NCI-H2227 treated with DMSO at 0.1 percent for 48 hours (cell line): ENCODE measurements at regions not wholly inside any gene's neighbourhood (a gene's known extent, or its start where the extent isn't known, plus 50 kb on each side); places are given as distances from the start of the nearest gene placed in this dataset.
A peak's percentile ranks its signal among the peaks of the same experiment; 100 is the strongest.
"Not testable (repeated sequence)": the region's sequence is repeated elsewhere in the genome, so short reads cannot be mapped to it uniquely, and the experiment has no call there.

Source experiments
- DNase-seq: peaks from one replicate; lab custom pipeline; 2025; lab: John Stamatoyannopoulos, UW

DNA sequence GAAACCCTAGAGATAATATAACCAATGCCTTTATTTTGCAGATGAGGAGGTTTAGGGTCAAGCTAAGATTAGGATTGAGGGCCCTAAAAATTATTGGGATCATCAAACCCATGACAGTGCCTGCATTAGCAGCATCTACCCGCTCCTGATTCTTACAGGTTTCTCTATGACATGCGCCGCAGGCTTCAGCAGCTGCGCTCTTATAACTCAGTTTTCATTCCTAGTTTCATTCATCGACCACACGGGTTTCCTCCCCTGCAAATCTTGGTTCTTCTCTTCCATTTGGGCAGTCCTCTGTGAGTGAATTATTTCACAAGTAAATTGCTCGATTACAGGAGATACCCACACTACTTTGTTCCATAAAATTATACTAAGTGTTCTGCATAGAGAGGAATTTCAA lies 137.2 kb downstream of the SLC24A2 start:
- no peak for DNase-seq

DNA sequence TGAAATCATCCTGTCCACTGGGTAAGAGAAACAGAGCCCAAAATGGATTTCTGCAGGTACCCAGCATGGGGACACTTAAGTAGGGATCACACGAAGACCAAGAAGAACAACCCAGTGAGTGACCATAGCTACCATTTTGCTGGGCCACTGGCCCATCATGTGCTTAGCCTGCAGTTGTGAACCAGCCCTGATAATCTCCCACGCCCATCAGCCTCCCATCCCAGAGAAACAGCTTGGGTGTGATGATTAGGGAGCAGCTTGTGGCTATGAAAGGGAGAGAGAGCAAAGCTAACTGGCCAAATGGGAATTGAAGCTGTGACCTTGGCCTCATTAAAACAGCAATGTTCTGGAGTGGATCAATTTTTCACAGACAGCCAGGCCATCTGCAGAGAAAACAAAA lies 138.5 kb downstream of the SLC24A2 start:
- peak; percentile 40 for DNase-seq

DNA sequence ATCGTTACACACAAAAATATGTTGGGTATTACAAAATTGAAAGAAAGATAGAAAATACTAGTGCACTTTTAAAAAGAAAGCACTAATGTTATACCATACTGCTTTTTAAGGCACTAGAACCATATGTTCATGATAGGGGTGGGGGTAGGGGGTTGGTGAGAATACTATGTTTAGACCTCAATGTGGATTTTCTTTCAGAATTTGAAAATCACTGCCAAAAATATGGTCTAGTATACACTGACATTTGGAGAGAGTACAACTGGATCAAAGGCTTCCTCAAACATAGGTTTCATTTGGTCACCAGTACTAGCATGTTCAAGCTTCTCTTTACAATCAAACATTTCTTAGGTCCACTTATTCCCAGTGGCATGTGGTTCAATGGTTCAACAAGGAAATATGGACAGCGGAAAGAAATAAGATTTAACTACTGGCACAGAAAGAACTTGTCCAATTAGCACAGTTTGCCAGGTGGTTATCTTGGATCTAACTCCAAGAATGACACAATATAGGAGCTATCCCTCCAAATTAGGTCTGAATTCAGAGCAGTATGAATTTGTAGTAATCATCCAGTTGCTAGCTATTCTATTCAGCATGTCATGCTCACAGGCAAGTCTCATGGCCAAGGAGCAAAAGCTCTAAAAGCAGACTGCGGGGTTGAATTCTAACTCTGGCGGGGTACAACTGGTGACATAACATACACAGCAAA lies 139.3 kb downstream of the SLC24A2 start:
- no peak for DNase-seq

DNA sequence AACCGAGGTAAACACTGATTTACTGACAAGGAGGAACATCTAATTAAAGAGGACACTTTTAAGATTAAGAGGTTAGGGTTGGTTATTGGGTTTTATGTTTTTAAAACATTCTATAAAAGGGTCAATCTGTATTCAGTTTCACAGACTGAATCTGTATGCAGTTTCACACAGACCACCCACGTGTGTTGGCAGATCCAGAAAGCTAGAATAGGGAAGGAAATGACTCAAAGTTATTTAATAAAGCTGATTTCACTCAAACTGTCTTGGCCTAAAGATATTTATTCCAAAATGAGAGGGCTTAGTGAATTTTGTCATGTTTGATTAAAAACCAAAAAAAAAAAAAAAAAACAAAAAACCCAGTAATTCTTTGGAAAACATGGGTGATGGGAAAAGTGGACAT lies 140.2 kb downstream of the SLC24A2 start:
- no peak for DNase-seq

DNA sequence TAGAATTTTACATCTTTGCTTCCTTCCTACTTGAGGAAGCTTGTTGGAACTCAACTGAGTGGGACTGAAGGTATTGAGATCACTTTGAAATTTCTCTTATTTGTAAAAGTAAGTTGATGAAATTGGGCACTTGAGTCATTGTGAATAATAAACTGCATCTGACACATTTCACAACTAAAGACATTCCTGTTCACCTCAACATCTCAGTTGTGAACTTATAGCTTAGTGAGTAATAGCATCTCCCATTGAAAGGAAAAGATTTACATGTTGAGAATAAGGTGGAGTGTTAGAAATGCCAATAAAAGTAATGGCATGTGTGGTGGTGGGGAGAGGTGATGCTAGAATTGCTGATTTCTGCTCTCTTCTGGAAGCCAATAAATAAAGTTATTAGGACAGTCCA lies 145.0 kb downstream of the SLC24A2 start:
- no peak for DNase-seq

DNA sequence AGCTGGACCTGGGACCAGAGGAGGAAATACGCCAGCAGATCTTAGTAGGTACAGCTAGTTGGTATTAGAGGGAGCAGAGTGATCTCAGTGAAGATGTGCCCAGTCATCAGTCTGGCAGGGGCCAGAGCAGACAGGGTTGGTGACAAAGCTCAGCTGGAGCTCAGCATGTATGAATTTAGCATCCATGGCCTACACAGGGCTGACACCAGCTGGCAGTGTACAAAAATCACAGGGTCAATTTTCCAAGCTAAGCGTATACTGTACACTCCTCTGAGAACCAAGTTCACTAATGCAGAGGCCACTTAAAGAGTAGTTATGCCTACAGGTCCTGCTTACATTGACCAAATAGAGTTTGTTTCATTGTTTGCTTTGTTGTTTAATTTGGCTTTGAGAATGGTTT lies 146.6 kb downstream of the SLC24A2 start:
- DNase-seq, result no peak

DNA sequence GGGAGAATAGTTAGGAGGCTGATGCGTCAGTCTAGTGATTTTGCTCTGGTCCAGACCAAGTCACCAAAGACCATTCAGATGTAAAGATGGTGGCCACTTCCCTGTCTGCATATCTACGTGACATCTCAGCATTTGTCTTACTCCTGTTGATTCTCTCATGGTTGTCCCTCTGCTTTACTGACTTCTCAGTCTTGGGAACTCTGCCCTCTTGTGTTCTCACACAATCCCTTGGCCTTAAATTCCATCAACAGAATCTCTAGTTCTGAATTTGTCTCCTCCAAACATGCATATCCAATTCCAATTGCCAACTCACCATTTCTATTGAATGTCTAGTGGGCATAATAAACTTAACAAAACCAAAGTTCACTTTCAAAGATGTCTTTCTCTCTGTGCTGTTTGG lies 147.8 kb downstream of the SLC24A2 start:
- DNase-seq, result no peak

DNA sequence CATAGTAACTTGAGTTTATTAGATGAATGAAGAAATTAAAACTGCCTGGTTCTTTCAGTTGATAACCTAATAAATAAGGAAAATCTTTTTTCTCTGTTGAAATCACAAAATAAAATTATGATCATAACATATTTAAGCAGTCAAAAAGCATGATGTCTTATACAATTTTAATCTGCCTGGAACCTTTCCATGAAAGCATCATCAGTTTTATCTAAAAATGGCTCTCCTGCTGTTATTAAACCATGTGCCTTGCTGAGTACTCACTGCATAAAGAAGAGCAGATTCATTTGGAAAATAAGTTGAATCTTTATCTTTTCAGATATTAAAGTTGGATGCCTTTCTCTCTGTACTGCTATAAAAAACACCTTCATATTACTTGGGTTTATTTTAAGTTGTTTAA lies 148.8 kb downstream of the SLC24A2 start:
- no peak for DNase-seq

DNA sequence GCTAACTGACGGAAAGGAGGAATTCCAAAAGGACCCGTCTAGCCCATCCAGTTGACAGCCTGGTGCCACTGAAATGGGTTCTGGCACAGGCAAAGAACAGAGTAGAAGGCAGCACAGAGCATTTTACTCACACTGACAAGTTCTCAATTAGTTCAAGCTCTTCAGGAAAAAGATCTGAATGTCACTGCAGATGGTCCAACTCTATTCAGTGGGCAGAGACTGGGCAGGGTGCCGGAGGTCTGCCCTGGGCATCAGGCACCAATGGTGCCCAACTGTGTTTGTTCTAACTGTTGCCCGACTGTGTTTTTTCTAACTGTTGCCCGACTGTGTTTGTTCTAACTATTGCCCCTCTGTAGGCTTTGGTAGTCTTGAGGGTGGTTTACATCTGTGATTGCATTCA lies 151.8 kb downstream of the SLC24A2 start:
- no peak for DNase-seq

DNA sequence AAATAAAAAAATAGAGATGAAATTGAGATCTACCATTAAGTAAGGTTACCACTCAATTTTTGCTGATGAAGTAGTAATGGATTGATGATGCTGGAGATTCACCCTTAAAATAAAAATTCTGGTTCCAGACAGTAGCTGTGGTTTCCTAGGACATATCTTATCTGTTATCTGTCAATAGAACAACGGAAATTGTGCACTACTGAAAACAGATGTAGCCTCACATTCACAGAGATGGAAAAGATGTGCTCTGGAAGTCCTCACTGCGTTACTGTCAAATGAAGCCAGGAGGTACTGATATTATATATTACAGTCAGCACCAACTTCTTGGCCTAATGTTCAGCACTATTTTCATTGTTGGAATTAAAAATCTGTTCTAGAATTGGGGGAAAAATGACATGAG lies 154.0 kb downstream of the SLC24A2 start:
- DNase-seq, result no peak

DNA sequence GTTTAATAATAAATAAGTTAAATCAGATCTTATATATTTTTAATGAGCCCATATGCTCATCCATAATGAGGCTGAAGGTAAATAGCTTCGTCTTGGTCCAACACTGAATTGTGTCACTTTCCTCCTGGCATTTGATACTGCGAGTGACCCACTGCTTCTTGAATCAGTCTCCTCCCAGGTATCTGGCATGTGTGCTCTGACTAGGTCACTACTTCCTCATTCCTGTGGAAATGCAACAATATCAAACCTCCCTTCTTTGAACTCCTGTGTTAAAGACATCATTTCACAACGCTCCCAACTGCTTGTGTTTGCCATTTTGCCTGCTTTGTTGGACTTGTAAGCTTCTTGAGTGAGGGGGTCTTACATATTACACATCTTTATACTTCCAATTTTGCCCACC lies 157.7 kb downstream of the SLC24A2 start:
- no peak for DNase-seq

DNA sequence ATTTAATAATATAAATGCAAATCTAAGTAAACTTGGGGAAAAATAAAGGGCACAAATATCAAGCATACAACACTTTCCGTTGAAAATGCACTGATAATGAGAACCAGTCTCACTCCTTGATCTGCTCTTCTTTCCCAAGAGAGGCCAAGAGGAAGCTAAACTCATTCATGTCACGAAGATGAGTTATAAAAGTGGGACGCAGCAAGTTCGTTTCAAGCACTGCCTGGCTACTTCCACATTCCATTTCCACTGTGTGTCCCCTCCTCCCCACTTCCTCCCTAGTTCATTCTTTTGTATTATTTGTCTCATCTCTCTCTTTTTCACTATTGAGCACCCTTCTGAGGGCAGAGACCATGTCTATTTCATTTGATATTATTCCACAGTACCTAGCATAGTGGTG lies 158.1 kb downstream of the SLC24A2 start:
- DNase-seq, result no peak

DNA sequence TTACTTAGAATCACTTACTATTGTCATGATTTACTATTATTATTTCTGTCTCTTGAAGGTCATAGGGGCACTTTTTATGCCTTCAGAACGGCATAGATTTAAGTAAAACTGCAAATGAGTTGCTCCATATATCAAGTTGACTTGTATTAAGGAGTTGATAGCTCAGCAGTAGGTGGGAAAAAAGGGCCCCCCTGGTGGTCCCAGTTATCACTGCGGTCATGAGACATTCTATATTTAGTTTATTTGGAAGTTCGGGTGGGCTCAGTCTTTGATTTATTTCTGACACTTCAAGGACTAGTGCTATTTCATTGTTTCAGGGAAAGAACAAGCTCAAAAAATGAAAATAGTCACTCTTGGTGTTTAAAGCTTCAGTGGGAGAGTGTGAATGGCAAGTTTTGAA lies 159.3 kb downstream of the SLC24A2 start:
- peak; percentile 75 for DNase-seq

DNA sequence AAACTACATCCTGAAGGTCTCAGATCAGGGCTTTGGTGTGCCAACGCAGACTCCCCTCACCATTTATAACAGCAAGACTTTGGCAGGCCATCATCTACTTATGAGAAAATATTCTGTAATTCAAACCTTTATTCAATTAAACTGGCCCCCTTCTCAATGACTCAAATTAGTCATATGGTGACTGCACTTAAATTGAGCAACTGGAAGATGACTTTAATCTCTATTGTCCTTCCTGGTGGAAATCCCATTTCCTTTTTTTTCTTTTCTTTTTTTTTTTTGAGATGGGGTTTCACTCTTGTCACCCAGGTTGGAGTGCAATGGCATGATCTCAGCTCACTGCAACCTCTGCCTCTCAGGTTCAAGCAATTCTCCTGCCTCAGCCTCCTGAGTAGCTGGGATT lies 163.4 kb downstream of the SLC24A2 start:
- DNase-seq, result not testable (repeated sequence)

DNA sequence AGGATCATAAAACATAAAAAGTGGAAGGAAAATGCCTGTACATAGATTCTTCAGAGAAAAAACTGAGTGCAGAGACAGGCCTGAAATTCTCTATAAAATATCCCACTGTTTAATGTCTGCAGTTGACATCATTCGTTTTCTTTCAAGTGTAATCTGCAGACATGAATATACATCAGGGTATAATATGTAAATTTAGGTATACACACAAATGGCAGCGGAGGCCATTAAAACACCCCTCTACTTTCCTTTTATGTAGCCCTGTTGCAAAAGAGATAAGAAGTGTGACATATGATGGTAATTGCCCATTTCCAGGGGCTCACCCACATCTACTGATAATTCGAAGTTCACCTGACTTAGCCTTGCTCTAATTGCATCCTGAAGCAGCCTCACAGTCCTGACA lies 164.3 kb downstream of the SLC24A2 start:
- no peak for DNase-seq

DNA sequence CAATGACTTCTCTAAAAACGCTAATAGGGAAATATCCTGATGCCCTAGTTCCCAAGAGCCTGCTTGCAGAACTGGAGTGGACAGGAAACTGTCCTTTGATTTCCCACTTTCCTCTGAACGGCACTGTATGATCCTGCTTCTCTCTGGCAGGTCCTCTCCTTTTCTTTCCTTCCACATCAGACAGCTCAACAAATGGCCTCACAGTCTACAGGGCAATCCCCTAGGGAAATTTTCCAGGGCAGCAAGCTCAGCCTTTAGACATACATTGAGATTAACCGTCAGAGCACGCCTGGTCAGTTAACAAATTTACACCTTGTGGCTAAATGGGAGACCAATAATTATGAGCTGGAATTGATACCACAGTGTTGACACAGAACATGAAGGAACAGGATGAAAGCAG lies 164.9 kb downstream of the SLC24A2 start:
- DNase-seq, result peak; percentile 21

DNA sequence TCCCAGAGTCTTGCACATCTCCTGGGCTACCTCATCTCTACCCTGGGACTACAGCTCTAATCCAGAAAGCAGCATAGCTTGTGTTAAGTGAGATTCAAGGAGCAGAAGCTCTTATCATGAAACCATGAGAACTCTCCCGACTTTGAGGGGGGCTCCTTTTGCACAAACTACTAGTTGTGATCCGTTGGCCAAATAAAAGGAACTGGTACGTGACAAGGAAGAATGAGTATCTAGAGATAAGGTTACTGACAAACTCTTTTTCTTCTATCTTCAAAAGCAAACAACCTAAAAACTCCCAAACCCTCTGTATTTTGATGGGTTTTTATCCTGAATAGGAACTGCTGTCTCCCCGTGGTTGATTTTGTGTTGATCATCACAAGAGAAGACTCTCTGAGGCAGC lies 168.5 kb downstream of the SLC24A2 start:
- no peak for DNase-seq

DNA sequence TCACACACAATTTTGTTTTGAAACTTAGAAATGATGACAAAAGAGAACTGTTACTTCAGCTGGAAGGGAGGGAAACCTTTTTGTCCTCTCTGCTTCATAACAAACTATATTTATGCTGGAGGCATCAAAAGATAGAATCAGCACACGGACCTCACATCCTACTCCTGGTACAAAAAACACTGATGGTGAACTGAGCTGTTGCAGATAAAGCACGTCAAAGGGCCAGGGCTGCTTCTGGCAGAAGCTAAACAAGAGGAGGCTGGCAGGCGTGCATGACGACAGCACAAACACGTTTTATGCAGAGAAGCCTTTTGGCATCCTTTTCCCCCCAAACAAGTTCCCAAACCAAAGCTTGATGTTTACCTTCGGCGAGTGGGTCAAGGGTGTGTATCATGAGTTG lies 169.6 kb downstream of the SLC24A2 start:
- no peak for DNase-seq

DNA sequence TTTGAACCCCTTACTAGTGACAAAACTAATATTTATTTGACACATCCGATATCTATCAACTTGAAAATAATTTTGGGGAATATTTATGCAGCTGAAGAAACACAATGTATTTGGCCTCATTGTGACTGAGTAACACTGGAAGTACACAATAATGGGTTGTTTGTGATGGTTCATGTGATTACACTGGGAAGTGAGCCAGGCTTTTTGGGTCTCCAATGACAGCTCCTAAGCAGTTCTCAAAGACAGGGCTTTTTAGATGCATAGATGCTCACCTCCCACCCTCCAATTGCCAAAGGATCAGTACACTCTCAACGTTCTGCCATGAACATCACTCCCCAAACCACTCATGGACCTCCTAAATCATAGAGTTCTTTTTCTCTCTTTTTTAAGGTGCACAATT lies 170.0 kb downstream of the SLC24A2 start:
- no peak for DNase-seq

DNA sequence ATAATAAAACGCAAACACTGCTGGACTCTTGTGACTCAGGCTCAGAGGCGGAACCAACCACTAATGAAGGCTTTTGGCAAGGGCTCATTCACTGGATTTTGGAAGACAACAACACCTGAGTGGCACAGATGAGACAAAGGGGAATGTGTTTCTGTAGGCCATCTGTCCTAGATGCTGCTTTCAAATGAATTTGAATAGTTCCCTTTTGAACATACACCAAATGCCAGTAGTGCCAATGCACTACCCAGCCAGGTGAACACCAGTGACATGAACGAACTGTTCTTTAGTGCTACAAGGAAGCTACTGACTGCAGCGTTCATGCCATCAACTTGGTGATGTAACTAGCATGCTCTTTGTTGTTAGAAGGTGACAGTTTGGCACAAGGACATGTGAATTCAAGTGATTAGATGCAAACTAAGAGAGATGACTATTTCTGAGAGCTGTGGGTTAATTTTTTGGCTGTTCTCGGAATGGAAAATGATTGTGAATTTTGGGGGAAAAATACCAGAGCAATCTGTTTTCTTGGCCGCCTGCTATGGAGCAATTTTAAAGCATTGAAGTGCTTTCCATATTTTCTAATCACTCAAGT lies 173.7 kb downstream of the SLC24A2 start:
- DNase-seq, result no peak

DNA sequence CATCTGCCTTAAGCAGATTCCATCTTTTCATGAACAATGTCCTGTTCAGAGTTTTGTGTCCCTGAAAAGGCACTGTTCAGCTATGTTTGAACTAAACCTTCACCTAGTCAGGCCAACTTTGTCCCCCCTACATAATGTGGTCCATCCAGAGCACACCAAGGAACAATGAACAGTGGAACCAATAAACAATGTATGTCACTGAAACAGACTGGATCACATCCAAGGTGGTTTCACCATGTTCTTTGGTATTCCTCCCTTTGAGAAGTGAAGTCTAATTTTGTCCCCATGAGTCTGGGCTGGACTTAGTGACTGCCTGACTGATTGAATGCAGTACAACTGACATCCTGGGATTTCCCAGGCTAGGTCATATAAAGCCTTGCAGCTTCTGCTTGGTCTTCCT lies 174.5 kb downstream of the SLC24A2 start:
- DNase-seq, result no peak

DNA sequence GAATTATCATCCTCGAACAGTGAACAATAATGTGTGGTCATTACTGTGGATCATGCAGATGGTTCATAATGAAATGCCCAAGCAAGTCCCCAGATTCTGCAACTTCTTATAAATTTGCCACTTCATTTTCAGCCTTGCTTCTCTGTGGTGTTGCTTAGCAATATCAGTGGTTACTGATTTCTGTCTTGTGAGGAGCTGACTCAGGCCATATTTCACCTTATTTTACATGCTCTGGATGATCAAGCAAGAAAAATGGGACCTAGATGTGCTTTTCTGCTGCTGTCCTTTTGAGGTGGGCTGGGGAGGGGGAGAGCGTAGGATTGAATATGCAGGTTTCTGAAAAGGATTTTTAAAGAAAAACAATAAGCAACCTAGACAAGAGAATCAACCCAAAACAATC lies 188.3 kb downstream of the SLC24A2 start:
- no peak for DNase-seq

DNA sequence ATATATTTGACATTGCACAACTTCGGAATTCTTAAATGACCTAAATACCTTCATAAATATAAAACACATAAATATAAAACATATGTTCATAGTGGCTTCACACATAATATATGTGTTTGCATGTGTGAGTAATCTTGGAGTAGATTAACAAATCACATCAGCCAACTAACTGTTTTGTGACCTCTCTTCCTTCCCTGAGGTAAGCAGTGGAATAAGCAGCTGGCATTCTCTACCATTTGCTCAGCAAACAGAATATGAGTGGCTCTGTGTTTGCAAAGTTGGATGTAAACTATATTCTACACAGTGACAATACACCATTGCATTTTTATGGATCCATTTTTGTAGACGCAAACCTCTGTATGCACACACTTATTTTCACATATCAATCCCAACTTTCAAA lies 189.9 kb downstream of the ACER2 start:
- no peak for DNase-seq

DNA sequence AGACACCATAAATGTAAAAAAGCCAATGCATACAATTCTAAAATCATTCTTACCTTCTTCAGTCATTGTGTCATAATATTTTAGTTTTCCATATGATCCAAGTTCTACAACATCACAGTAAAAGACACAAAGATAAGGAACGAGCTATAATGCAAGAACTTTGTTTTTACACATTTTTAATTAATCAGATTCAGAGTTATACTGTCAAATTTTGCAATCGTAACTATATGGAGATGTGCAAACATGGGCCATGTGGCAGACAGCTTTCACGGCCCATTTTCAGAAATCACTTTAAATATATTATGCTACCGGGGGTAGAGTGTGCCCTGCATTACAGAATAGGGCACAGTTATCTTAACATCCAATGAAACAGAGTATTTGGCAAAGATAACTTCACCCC lies 188.4 kb downstream of the ACER2 start:
- DNase-seq, result no peak
